PC-9 (cell line): ENCODE measurements at regions not wholly inside any gene's neighbourhood (a gene's known extent, or its start where the extent isn't known, plus 50 kb on each side); places are given as distances from the start of the nearest gene placed in this dataset.

Experiments
- EZH2 ChIP-seq: fragments of 200-600 bp; sonication (generic); IDR thresholded peaks from 2 replicates; pipeline ENCODE4 v1.8.0; 2017; ENCODE audit warnings: antibody characterized with exemption, low read depth
- TF ChIP-seq, protein P1 (sequence below): fragments of 200-600 bp; sonication (generic); conservative IDR thresholded peaks from 2 replicates; pipeline ENCODE4 v1.6.1; 2017; ENCODE audit warnings: mixed run types, antibody characterized with exemption, mild to moderate bottlenecking, moderate library complexity

GRCh38 chr5:167943343-167943742 is 348.1 kb upstream of the WWC1 start:
- TF ChIP-seq, protein P1, sequence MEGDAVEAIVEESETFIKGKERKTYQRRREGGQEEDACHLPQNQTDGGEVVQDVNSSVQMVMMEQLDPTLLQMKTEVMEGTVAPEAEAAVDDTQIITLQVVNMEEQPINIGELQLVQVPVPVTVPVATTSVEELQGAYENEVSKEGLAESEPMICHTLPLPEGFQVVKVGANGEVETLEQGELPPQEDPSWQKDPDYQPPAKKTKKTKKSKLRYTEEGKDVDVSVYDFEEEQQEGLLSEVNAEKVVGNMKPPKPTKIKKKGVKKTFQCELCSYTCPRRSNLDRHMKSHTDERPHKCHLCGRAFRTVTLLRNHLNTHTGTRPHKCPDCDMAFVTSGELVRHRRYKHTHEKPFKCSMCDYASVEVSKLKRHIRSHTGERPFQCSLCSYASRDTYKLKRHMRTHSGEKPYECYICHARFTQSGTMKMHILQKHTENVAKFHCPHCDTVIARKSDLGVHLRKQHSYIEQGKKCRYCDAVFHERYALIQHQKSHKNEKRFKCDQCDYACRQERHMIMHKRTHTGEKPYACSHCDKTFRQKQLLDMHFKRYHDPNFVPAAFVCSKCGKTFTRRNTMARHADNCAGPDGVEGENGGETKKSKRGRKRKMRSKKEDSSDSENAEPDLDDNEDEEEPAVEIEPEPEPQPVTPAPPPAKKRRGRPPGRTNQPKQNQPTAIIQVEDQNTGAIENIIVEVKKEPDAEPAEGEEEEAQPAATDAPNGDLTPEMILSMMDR, result no peak
- TF ChIP-seq EZH2, result no peak
